Vagina (tissue), 2 donors: ENCODE measurements at regions not wholly inside any gene's neighbourhood (a gene's known extent, or its start where the extent isn't known, plus 50 kb on each side); places are given as distances from the start of the nearest gene placed in this dataset.

Experiments
- POLR2A ChIP-seq, 2 donors: fragments of 450-650 bp; IDR thresholded peaks; one replicate each; pipeline ENCODE4 v1.6.1; 2017; ENCODE audit warnings: antibody characterized with exemption in 2 of 2, mild to moderate bottlenecking in 2 of 2, moderate library complexity in 2 of 2
- POLR2AphosphoS5 ChIP-seq, 2 donors: sonication (generic); formaldehyde crosslinking; IDR thresholded peaks; one replicate each; pipeline ENCODE4 v1.9.0; 2017; ENCODE audit warnings: antibody characterized with exemption in 2 of 2, mild to moderate bottlenecking in 2 of 2, low read depth in 1 of 2; ENCODE audit not compliant: insufficient read depth in 1 of 2

GRCh38 chr6:44001318-44002066 is 125.8 kb downstream of the MRPL14 start:
- TF ChIP-seq POLR2A (IDR thresholded peaks at IDR 0.05): no peak
- TF ChIP-seq POLR2AphosphoS5 (IDR thresholded peaks at IDR 0.05; ENCODE audit: insufficient read depth in 1 of 2, low read depth in 1 of 2): no peak
